Ovary (tissue), 7 donors: ENCODE measurements at regions not wholly inside any gene's neighbourhood (a gene's known extent, or its start where the extent isn't known, plus 50 kb on each side); places are given as distances from the start of the nearest gene placed in this dataset.

ENCODE experiments used
- DNase-seq, 5 donors: peaks; one replicate each; pipeline ENCODE4 v3.0.0-alpha.2; 2019 to 2020
- H3K27ac ChIP-seq, 2 donors: fragments of 200-600 bp; one replicate each; pipeline versions ENCODE4 v1.5.1 to v1.8.0; 2019 to 2022
- H3K27me3 ChIP-seq: fragments of 200-600 bp; one replicate; pipeline ENCODE4 v1.8.0; 2022
- H3K36me3 ChIP-seq: fragments of 200-600 bp; sonication (generic); one replicate; pipeline ENCODE4 v1.5.1; 2019
- H3K4me1 ChIP-seq: one replicate; pipeline ENCODE4 v1.8.1; 2013; ENCODE audit warnings: mild to moderate bottlenecking, moderate library complexity; ENCODE audit not compliant: insufficient read depth
- H3K4me3 ChIP-seq: fragments of 200-600 bp; sonication (generic); one replicate; pipeline ENCODE4 v1.5.1; 2017
- H3K9me3 ChIP-seq, 2 donors: fragments of 200-600 bp in 1 of 2; sonication (generic) in 1 of 2; one replicate each; pipeline versions ENCODE4 v1.5.1 to v1.8.1; 2013 to 2019; ENCODE audit warnings: mild to moderate bottlenecking in 1 of 2, moderate library complexity in 1 of 2
- CTCF ChIP-seq, 3 donors: fragments of 450-650 bp in 2 of 3; fragments of 200-600 bp in 1 of 3; IDR thresholded peaks; one replicate each; pipeline versions ENCODE4 v1.5.1 to v1.8.0; 2016 to 2022; ENCODE audit warnings: antibody characterized with exemption in 3 of 3, mild to moderate bottlenecking in 1 of 3
- EP300 ChIP-seq: sonication (generic); formaldehyde crosslinking; IDR thresholded peaks from one replicate; pipeline ENCODE4 v1.6.1; 2017; ENCODE audit warnings: antibody characterized with exemption
- POLR2A ChIP-seq: fragments of 450-650 bp; IDR thresholded peaks from one replicate; pipeline ENCODE4 v1.6.1; 2017; ENCODE audit warnings: antibody characterized with exemption, mild to moderate bottlenecking, moderate library complexity
- WGBS, 3 donors: extraction: QIAGEN DNeasy Blood & Tissue Kit in 1 of 3; methylation state at CpG; one replicate each; pipeline versions ENCODE4 v1.1.5 to v1.1.7; 2013 to 2017; 5-methylcytosine and 5-hydroxymethylcytosine counted together
- intact Hi-C, 4 donors: fragments of 100-400 bp; cut with DNase I; formaldehyde crosslinking; loops; one replicate each; pipeline versions ENCODE4 v1.11.0 to v1.15.1; 2022 to 2023
- donor health status: DM: no; HTN: no; CAD: no; lungs with moderate emphysema.
- donor health status: DM: no; HTN: no; CAD: no.
- donor health status: Bipolar disorder and iron deficiency.
- donor health status: DM: no; HTN: no; CAD: no.
- donor health status: DM: yes; HTN: yes; CAD: no.

GRCh38 chr9:86821006-86821845 is 126.1 kb downstream of the GAS1 start:
- intact Hi-C loops, result no loop called here
- no peaks in the 10 kb centered on the region for H3K36me3 ChIP-seq
- H3K4me3 ChIP-seq, result no peak overlapping the region
- no peaks in the 10 kb centered on the region for H3K4me1 ChIP-seq
- H3K27ac ChIP-seq, result no peak overlapping the region
- 70 to 77% (median 74%) methylated on average over 8 of the region's 8 CpGs for WGBS, 3 donors
- no peaks in the 10 kb centered on the region for H3K27me3 ChIP-seq
- no peak for DNase-seq
- TF ChIP-seq POLR2A, result no peak
- no peak for TF ChIP-seq CTCF (IDR thresholded peaks at IDR 0.05)
- TF ChIP-seq EP300, result no peak
- no peaks in the 10 kb centered on the region for H3K9me3 ChIP-seq

- DNase-seq, result no peak
- H3K4me3 ChIP-seq, result no peak overlapping the region
- TF ChIP-seq EP300, result no peak
- no peak for TF ChIP-seq POLR2A
- no peak for TF ChIP-seq CTCF (IDR thresholded peaks at IDR 0.05)
- H3K27me3 ChIP-seq, result no peaks in the 10 kb centered on the region
- H3K27ac ChIP-seq, result no peak overlapping the region
- no peaks in the 10 kb centered on the region for H3K9me3 ChIP-seq
- H3K4me1 ChIP-seq, result no peaks in the 10 kb centered on the region
- no peaks in the 10 kb centered on the region for H3K36me3 ChIP-seq
- WGBS, 3 donors, result 77 to 89% (median 80%) methylated on average over 1 of the region's 1 CpG
- intact Hi-C loops, result no loop called here
Observed at GRCh38 chr9:86819552-86819951, 127.8 kb downstream of the GAS1 start.

GRCh38 chr9:86818636-86819035 is 128.7 kb downstream of the GAS1 start:
- no peak for DNase-seq
- H3K9me3 ChIP-seq, result no peaks in the 10 kb centered on the region
- intact Hi-C loops, result no loop called here
- TF ChIP-seq EP300 (no peak), CTCF (IDR thresholded peaks at IDR 0.05) (no peak), POLR2A (no peak)
- H3K27me3 ChIP-seq, result no peaks in the 10 kb centered on the region
- no peaks in the 10 kb centered on the region for H3K36me3 ChIP-seq
- no peak overlapping the region for H3K27ac ChIP-seq
- H3K4me1 ChIP-seq, result no peaks in the 10 kb centered on the region
- no peak overlapping the region for H3K4me3 ChIP-seq
- WGBS, 3 donors, result 93 to 97% (median 95%) methylated on average over 6 of the region's 6 CpGs

GRCh38 chr9:86816868-86817267 is 130.4 kb downstream of the GAS1 start:
- Histone ChIP-seq H3K9me3 (no peaks in the 10 kb centered on the region), H3K27me3 (no peaks in the 10 kb centered on the region), H3K36me3 (no peaks in the 10 kb centered on the region), H3K27ac (no peak overlapping the region), H3K4me1 (no peaks in the 10 kb centered on the region), H3K4me3 (no peak overlapping the region)
- intact Hi-C loops, result no loop called here
- WGBS, 3 donors, result 92 to 98% (median 94%) methylated on average over 5 of the region's 5 CpGs
- no peak for DNase-seq
- TF ChIP-seq EP300 (no peak), POLR2A (no peak), CTCF (IDR thresholded peaks at IDR 0.05) (no peak)
